Suppressor macrophage treated with lipopolysaccharide for 1 hour (primary cell): ENCODE measurements at regions not wholly inside any gene's neighbourhood (a gene's known extent, or its start where the extent isn't known, plus 50 kb on each side); places are given as distances from the start of the nearest gene placed in this dataset.
"Not testable (repeated sequence)": the region's sequence is repeated elsewhere in the genome, so short reads cannot be mapped to it uniquely, and the experiment has no call there.

ENCODE experiments used
- DNase-seq, 3 donors: peaks; one replicate each; pipeline ENCODE4 v3.0.0-alpha.2; 2020 to 2022

DNA sequence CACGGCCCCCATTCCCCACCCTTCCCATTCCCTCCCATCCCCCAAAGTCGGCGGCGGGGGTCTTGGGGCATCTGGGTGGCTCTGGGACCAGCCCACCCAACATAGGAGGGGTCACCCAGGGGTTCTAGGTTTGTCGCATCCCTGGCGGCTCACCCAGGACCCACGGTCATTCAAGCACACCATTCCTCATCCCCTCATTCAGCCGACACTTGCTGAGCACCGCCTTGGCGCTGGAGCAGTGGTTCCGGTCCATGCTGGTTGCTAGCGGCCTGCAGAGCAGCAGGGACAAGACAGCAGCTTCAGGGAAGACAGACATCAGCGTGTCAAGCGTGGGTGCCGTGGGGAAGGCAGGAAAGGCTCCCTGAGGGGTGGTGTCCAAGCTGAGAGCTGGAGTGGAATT lies 50.5 kb upstream of the OTOS start:
- DNase-seq, result no peak

DNA sequence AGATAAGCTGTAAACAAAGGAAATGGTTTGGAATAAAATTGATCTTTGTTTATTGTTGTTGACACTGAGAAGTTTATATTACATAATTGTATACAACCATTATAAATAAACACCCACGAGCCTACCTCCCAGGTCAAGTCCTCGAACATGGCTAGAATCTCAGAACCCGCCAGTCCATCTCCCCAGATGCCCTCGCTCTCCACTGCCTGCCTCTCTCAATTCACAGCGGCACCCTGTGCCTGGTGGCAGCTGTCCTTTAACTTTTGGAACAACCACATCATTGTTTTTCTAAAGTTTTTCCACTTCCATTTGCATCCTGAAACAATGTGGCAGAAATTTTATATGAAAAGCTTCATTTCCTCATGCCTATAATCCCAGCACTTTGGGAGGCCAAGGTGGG lies 52.2 kb upstream of the OTOS start:
- DNase-seq, result no peak

DNA sequence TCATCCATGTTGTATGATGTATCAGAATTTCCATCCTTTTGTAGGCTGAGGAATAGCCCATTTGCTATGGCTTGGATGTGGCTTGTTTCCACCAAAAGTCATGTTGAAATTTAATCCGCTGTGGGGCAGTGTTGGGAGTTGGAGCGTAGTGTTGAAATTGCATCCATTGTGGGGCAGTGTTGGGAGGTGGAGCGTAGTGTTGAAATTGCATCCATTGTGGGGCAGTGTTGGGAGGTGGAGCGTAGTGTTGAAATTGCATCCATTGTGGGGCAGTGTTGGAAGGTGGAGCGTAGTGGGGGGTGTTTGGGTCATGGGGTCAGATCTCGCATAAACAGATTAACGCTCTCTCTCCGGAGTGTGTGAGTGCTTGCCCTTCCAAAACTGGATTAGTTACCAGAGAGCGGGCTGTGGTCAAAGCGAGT lies 53.9 kb upstream of the OTOS start:
- not testable (repeated sequence) for DNase-seq

DNA sequence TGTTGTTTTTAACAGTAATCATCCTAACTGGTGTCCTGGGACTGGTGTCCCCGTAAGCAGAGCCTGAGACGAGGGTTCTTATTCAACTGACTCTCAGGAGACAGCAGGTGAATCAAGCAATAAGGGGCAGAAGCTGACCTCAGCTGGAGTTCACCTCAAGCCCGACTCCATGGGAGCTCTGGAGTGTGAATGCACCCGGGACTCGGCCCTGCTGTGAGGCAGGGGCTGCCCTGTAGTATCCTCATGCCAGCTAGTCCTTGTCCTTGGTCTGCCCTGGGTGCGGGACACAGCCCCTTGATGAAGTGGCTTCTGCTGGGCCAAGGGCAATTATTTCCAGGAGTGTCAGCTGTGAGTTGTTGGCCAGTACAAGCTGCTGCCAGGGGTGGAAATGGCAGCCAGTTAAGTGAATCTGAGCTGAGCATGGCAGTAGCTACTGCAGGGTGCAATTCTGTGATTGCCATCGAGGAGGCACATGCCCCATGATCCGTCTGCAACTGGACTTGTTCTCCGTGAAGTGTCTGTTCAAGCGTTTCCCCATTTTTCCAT lies 54.9 kb upstream of the OTOS start:
- DNase-seq, result no peak

DNA sequence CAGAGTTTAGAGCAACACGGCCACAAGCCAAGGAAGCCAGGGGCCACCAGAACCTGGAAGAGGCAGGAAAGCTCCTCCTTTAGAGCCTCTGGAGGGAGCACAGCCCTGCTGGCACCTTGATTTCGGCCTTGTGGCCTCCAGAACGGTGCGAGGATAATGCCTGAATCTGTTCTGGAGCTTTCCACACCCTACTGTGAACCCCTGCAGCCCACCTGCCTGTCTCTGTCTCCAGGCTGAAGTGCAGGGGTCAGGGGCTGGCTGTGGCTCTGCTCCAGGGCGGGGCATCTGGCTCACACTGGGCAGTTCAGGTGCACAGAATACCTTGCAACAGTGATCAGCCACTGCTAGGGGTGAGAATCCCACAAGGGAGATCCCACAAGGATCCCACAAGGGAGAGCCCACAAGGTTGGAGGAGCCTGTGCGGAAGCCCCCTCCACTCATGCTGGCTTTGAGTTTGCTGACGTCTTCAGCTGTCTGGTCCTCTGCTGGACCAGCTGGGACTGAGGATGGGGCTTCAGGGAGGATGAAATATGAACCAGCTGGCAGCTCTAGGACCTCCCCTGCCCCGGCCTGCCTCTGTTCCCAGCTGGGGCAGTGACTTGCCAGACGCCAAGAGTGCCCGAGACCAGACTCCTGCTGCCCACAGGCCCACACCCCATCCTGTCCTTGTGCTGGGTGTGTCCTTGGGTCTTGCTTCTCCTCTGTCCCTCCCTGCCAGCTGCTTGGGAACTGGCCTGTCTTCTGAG lies 56.4 kb upstream of the OTOS start:
- DNase-seq, result no peak

DNA sequence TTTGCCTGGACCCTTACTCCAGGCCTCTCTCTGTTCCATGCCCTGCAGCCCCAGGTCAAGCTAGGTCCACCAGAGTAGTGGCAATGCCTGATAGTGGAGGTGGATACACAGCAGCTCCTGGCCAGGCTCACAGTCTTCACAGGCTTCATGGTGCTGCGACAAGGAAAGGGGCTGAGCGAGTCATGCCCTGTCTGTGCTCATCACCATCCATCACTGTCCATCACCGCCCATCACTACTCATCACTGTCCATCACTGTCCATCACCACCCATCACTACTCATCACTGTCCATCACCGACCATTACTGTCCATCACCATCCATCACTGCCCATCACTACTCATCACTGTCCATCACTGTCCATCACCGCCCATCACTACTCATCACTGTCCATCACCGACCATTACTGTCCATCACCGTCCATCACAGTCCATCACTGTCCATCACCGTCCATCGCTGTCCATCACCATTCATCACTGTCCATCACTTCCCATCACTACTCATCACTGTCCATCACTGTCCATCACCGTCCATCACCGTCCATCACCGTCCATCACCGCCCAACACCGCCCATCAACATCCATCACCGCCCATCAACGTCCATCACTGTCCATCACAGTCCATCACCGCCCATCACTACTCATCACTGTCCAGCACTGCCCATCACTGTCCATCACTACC lies 57.1 kb upstream of the OTOS start:
- DNase-seq, result no peak

DNA sequence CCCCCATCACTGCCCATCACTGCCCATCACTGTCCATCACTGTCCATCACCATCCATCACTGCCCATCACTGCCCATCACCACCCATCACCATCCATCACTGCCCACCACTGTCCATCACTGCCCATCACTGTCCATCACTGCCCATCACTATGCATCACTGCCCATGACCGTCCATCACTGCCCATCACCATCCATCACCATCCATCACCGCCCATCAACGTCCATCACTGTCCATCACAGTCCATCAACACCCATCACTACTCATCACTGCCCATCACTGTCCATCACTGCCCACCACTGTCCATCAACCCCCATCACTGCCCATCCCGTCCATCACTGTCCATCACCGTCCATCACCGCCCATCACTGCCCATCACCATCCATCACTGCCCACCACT lies 57.8 kb upstream of the OTOS start:
- DNase-seq, result no peak

DNA sequence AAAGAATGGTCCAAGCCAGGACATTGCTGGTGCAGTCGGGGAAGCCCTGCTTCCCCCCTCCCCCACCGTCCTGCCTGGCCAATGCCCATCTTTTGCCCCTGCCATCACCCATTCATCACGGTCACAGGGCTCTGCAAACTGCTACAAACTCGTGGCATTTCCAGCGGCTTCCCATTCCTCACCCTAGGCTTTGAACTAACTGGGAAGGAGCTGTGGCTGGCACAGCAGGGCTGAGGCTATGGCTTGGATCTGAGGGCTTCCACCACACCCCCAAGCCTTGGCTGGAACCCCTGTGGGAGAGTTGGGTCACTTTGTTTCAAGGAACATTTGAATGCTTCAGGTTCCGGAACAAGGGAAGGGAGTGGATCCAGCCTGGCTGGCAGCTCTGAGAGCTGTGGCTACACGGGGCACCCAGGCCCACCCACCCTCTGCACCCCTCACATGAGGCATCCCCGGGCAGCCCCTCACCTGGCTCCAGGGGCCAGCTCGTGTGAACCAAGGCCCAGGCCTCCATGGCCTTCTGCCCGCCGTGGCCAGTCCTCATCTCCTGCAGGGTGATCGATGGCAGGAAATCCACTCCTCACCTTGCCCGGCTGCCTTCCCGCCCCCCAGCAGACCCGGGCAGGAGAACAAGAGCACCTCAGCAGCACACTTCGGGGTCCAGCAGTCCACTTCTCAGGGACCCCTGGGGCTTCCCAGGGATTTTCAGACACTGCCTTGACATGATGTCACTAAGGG lies 58.8 kb upstream of the OTOS start:
- DNase-seq, result no peak

DNA sequence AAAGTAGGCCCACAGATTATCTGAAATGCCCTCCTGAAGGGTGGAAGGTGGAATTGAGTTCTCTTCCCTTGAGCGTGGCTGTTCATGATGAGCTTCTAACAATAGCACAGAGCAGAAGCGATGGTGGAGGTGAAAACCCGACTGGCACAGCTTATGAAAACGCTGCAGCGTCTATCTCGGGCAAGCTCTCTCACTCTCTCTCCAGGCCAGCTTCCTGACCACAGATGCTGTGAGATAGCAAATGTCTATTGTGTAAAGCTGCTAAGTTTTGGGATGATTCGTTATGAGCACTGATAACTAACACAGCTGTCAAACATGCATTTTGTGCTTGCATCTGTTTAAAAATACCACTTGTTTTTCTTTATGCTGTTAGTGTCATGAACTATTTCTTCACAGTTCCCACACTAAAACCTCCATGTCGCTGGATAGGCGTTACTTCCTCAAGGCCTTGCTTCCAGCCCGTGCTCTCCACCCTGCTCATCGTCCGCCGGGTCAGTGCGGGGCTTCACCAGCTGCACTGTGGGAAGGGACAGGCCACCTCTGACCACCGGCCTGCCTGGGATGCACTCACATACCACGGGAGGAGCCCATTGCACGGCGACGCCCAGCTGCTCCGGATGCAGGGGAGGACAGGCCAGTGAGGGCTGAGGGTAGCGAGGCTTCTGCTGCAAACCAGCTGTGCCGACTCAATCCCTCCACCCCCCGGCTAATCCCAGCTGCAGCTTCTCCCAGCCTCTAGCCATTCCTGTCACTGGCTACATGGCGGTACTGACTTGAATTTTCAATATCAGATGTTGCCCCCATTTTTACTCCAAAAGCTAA lies 60.0 kb upstream of the OTOS start:
- no peak for DNase-seq

DNA sequence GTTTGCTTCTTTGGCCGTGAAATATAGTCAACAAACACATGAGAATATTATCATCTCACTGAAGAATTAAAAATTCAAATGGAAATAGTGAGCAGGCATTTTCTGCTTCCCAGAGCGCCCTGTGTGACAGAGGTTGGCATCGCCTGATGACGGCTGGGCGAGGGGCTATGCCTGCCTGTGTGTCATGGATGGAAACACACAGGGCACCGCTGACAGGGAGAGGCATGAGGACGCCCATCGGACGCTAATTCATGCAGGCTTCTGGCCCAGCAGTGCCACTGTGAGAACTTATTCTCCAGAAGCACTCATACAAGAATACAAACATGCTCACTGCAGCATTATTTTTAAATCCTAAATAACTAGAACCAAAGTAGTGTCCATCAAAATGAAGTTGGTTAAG lies 61.4 kb upstream of the OTOS start:
- no peak for DNase-seq

DNA sequence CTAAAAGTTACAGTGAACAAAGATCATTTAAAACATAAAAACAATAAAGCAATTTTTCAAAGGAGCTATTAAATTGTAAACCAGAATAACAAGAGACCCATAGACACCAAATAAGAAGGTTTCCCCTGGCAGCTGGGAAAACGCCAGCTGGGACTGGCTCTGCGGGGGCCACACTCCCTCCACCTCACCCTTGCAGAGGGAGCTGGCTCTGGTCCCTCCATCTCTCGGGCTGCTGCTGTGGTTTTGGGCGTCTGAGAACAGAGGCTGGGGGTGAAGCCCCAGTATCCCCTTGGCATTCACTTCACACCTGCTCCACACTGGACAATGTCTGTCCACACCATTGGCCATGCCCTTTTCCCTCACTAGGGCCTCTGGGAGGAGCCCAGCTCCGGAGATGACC lies 62.1 kb upstream of the OTOS start:
- no peak for DNase-seq

DNA sequence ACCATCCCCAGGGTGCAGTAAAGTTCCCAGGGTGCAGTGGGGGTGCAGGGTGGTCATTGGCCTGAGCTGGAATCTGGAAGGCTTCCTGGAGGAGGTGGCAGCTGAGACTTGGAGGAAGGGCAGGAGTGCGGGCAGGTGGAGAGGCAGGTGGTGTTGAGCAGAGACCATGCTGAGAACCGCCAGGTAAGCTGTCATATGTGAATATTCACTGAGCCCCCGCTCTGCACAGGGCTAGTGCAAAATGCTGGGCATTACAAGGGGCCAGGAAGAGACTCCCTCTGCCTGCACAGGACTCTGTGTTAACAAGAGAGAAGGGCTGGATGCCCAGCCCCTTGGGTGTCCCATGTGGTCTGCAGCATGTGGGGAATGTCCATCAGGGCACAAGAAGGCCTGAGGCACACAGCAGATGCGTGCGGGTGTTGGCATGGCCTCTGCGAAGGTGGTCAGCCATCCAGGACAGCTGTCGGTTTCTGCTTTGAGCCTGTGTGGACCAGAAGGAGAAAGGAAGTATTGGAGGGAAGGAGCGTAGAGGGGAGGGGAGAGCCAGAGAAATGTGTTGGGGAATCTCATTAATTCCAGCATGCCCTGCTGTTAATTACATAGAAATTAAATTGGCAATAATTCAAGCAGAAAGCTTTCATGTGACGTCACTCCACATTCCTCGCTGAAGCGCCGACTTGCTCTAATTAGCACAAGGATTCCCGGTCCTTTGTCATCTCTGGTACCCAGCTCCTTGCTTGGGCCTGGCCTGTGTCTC lies 62.8 kb upstream of the OTOS start:
- no peak for DNase-seq

DNA sequence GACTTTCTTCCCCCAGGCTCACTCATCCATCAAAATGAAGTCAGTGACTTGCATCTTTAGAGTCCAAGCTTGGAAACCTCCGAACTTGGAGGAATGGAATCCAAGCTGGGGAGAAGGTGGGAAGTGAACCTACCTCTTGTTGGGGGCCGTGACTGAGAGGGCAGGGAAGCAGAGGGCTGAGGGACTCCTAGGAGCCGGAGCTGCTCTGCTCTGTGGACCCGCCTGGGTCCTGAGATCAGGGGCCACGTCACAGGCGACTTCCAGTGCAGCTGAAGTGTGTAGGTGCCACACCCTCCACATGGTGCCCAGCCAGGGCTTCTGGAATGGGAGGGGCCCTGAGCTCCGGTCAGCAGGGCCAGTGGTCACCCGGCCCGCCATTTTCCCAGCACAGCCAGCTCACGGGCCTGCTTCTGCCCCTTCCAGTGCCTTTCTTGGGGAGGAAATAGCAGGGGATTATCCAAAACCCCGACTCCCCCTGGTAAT lies 63.4 kb upstream of the OTOS start:
- DNase-seq, result no peak

DNA sequence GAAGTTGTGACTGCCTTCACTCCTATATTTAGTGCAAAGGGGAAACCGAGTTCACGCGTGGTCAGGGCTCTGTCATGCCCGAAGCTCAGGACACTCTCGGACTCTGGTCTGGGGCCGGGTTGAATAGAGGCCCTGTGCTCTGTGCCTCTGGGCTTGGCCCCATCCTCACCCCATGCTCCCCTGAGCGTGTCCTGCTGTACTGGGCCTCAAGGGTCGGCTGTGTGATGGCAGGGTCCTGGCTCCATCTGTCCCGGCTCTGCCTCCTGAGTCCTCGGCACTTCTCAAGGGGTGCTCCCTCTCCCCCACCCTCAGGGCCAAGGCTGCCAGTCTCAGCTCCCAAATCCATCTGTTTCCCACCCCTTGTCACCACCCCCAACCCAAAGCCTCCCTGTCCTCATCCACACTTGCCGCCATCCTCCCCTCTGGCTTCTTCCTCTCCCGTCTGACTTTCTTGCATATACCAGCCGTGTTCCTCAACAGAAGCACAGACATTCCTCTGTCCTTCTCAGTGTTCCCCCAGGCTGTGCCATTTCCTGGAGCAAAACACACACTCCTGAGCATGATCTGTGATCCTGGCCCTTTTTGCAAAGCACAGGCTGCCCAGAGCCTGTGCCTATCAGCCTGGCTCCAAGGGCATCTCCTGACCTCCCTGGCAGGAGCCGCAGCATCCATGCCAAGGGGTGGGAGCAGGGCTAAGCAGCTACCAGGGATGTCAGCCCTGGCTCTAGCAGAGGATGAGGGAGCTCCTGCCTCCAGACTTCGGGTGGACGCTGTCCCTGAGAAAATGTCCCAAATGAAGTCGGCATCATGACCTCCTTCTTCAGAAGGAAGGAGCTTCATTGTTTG lies 64.2 kb upstream of the OTOS start:
- DNase-seq, result peak in 1 of 3 donors; percentile 12

DNA sequence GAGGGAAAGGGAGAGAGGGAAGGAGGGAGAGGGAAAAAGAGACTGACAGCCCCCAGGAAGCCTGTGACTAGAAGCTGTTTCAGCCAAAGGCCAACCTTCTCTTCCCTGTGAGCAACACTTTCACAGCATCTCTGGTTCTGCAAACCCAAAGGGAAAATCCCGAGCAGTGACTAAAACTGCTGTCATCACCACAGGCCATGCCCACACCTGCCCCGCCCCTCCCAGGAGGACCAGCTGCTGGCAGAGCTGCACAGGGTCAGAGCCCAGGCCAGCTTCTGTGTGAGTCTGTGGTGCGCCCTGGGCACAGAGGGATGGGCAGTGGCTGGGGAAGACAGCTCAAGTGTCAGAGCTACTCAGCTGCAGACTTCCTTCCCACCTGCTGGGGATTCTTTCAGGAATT lies 64.9 kb upstream of the OTOS start:
- peak; percentile 69 to 76 (median 70) for DNase-seq

DNA sequence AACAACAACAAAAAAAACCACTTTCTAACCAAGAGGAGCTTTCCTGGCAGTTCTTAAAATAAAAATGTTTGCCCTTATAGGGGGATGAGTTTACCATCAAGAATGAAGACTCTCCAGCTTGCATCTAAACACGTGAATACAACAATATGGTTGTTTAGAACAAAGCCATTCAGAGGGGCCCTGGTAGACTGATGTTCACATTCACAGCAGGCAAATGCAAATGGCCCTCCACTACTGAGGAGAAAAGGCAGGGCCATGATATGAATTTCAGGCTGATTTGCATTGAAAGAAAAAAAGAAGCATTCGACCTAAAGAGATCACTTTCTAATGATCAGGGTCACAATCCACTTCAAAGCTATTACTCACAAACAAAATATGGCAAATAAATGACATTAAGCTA lies 65.3 kb upstream of the OTOS start:
- DNase-seq, result no peak

DNA sequence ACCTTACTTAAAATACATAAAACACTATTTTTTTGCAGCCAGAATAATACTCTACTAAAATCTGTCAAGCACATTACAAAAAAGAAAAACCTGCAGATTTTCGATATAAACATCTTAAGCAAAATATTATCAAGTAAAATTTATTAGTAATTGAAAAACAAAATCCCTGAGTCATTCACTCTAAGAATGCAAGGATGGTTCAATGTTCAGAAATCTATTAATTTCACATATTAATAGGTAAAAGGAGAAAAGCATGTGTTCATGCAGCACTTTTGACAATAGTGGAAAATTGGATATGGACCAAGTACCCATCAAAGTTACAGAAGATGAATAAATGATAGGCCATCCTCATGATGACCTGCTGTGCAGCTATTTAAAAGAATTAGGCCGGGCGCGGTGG lies 66.2 kb upstream of the OTOS start:
- no peak for DNase-seq

DNA sequence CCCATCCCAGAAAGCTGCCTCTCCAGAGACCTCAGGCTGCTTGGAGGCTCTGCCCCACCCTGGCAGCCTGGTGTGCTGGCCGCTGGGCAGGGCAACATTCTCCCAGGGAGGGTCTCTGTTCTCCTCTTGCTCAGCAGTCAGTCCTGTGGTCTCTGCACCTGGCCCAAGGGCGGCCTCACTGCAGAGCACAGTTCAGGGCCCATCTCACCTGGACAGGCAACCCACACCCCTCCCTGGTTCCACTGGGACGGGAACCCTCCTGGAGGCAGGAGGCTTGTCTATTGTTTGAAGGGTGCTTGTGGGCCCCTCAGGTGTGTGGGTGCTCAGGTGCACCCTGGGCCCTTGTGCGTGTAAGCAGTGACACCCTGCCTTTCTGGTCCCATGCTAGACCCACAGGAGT lies 67.2 kb upstream of the OTOS start:
- DNase-seq, result no peak

DNA sequence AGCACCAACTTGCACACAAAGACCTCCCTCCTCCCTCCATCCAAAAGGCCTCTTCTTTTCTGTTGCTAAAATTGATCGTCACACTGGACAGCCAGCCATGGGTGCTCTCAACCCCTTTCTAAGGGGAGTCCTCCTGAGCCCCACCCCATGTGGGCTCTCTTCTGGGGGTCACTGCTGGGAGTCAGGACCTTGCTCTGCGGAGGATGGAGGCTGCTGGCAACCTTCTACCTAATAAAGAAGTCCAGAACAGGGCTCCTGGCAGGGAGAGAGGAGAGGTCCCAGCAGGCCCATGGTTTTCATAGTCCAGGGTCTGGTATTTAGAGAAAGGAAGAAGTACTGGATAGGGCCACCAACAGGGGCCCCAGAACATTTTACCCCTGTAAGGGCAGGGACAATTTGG lies 67.6 kb upstream of the OTOS start:
- DNase-seq, result no peak

DNA sequence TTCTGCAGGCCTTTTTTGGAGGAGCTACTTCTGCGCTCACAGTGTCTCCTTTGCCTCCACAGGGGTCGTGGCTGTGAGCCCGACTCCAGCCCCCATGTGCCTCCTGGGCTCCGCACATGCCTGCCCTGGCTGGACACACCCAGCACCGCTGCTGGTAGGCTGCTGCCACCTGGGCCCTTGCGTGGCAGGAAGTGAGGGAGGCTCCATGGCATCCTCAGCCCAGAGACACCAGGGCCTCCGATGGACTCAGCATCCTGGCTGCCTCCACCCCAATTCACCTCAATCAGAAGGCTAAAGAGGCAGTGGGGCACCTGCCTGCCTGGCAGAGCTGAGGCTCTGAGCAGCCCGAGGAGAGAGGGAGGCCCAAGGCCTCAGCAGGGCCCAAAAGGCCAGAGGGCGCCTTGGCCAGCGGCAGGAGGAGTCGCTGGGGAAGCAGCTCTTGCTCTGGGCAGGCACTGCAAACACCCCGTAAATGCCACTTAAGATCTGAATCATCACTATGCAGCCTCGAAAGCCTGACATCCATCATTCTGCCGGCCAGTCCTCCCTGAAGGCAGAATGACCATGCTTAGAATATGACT lies 68.3 kb upstream of the OTOS start:
- DNase-seq, result no peak

DNA sequence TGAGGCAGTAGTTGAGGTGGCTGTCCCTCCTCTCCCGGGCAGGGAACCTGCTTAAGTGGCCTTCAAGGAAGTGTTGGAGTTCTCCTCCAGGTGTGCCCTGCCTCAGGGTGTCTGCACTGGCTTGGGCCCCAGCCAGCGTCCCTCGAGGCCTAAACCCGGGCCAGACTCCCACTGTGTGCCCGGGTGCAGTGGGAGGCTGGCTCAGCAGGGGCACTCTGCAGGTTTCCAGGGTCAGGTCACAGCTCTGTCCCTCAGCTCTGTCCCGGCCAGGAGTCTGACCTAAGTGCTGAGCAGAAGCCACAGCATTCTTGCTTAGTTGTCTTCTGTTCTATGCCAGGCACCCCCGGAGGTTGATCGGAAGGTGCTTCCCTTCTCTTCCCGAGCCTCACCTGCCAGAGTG lies 69.0 kb upstream of the OTOS start:
- no peak for DNase-seq
